ENCODE measurements at regions not wholly inside any gene's neighbourhood (a gene's known extent, or its start where the extent isn't known, plus 50 kb on each side); places are given as distances from the start of the nearest gene placed in this dataset.

DNA sequence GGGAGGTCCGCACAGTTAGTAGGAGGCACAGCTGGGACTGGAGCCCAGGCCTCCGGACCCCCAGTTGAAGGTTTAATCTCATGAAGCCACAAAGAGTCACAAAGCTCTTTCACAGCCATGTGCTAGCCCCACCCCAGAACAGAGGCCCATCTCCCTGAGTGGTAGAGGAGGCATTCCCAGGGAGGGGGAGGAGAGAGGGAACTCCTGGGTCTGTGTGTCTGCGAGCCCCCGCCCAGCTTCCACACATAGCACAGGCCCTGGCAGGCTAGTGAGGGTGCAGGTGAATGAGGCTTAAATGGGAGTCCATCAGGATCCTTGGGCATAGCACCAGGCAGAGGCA lies 197.8 kb downstream of the MATN1 start:
- TF ChIP-seq, protein P1, sequence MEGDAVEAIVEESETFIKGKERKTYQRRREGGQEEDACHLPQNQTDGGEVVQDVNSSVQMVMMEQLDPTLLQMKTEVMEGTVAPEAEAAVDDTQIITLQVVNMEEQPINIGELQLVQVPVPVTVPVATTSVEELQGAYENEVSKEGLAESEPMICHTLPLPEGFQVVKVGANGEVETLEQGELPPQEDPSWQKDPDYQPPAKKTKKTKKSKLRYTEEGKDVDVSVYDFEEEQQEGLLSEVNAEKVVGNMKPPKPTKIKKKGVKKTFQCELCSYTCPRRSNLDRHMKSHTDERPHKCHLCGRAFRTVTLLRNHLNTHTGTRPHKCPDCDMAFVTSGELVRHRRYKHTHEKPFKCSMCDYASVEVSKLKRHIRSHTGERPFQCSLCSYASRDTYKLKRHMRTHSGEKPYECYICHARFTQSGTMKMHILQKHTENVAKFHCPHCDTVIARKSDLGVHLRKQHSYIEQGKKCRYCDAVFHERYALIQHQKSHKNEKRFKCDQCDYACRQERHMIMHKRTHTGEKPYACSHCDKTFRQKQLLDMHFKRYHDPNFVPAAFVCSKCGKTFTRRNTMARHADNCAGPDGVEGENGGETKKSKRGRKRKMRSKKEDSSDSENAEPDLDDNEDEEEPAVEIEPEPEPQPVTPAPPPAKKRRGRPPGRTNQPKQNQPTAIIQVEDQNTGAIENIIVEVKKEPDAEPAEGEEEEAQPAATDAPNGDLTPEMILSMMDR (IDR thresholded peaks at IDR 0.05; ENCODE audit: low read depth, low read length, poor library complexity, severe bottlenecking) = no peak
- TF ChIP-seq EZH2phosphoT487 (IDR thresholded peaks at IDR 0.05; ENCODE audit: borderline replicate concordance, low read length) = no peak
